Heart left ventricle (tissue), 13 donors: ENCODE measurements at regions not wholly inside any gene's neighbourhood (a gene's known extent, or its start where the extent isn't known, plus 50 kb on each side); places are given as distances from the start of the nearest gene placed in this dataset.

Experiments
- CTCF ChIP-seq, 12 donors: fragments of 200-600 bp; sonication (generic) in 4 of 12; IDR thresholded peaks; one replicate each; pipeline versions ENCODE4 v1.5.0 to v1.8.0; 2018 to 2022; ENCODE audit warnings: antibody characterized with exemption in 12 of 12, mild to moderate bottlenecking in 5 of 12
- POLR2A ChIP-seq, 2 donors: fragments of 450-650 bp; IDR thresholded peaks; one replicate each; pipeline ENCODE4 v1.6.1; 2017; ENCODE audit warnings: antibody characterized with exemption in 2 of 2, mild to moderate bottlenecking in 2 of 2, moderate library complexity in 2 of 2
- donor health status: ischemic (EF 13 %, LVEDD 7.1; RV severe dilation, severe dysfunction).
- donor health status: DM: no; HTN: yes; CAD: no.
- donor health status: DM: no; HTN: no; CAD: no.
- donor health status: ischemic (EF 25% LVEDD 6.9; RV normal size, moderate dysfunction).
- donor health status: ischemic (EF 25% LVEDD 5.7; RV mildly dilated, moderate dysfunction).
- donor health status: ischemic (EF 35%, LVEDD 5.7; RV mildly dilated, moderate dysfunction).
- donor health status: nonischemic (EF 11% LVEDD 7.7; RV severe dilation, severe dysfunction).
- donor health status: DM: yes; HTN: yes; CAD: no.
- donor health status: PGD.
- donor health status: ischemic (EF 29% LVEDD 5.4; RV normal size, mild dysfunction).
- donor health status: nonischemic (EF 23%, LVEDD 6.1; RV moderate dilation, normal function).

- no peak for TF ChIP-seq CTCF (IDR thresholded peaks at IDR 0.05)
- TF ChIP-seq POLR2A (IDR thresholded peaks at IDR 0.05): no peak
These were observed 84.8 kb upstream of the ITGA1 start for GRCh38 chr5:52702877-52703276.
